ENCODE measurements at regions not wholly inside any gene's neighbourhood (a gene's known extent, or its start where the extent isn't known, plus 50 kb on each side); places are given as distances from the start of the nearest gene placed in this dataset.

GRCh38 chr6:119524410-119524809 lies 174.8 kb upstream of the MAN1A1 start:
- H3K4me1 ChIP-seq (ENCODE audit: control insufficient read depth, insufficient read depth, low read length), result peaks cover 6% of the 10 kb centered on the region

GRCh38 chr6:119523556-119523955 lies 174.0 kb upstream of the MAN1A1 start:
- Histone ChIP-seq H3K4me1 (ENCODE audit: control insufficient read depth, insufficient read depth, low read length) (peaks cover 6% of the 10 kb centered on the region), H3K4me3 (ENCODE audit: low read length) (no peak overlapping the region), H3K27me3 (ENCODE audit: control insufficient read depth, insufficient read depth, low read length) (no peaks in the 10 kb centered on the region), H3K9ac (ENCODE audit: low read length) (no peak overlapping the region), H3K27ac (ENCODE audit: low read depth, low read length) (no peak overlapping the region), H3K36me3 (ENCODE audit: control insufficient read depth, insufficient read depth, low read length) (no peaks in the 10 kb centered on the region)

More at GRCh38 chr6:119524410-119524809, 174.8 kb upstream of the MAN1A1 start:
- no peak overlapping the region for H3K27ac ChIP-seq (ENCODE audit: low read depth, low read length)
- no peak overlapping the region for H3K9ac ChIP-seq (ENCODE audit: low read length)
- no peak overlapping the region for H3K4me3 ChIP-seq (ENCODE audit: low read length)
- no peaks in the 10 kb centered on the region for H3K36me3 ChIP-seq (ENCODE audit: control insufficient read depth, insufficient read depth, low read length)
- H3K27me3 ChIP-seq (ENCODE audit: control insufficient read depth, insufficient read depth, low read length), result no peaks in the 10 kb centered on the region

- H3K27ac ChIP-seq (ENCODE audit: low read depth, low read length), result no peak overlapping the region
- H3K27me3 ChIP-seq (ENCODE audit: control insufficient read depth, insufficient read depth, low read length), result no peaks in the 10 kb centered on the region
- H3K4me3 ChIP-seq (ENCODE audit: low read length), result no peak overlapping the region
- no peak overlapping the region for H3K9ac ChIP-seq (ENCODE audit: low read length)
- no peaks in the 10 kb centered on the region for H3K4me1 ChIP-seq (ENCODE audit: control insufficient read depth, insufficient read depth, low read length)
- H3K36me3 ChIP-seq (ENCODE audit: control insufficient read depth, insufficient read depth, low read length), result no peaks in the 10 kb centered on the region
Measured at GRCh38 chr6:119521251-119521650, 171.7 kb upstream of the MAN1A1 start.

GRCh38 chr6:119517428-119517827 lies 167.9 kb upstream of the MAN1A1 start:
- H3K4me3 ChIP-seq (ENCODE audit: low read length), result no peak overlapping the region
- H3K4me1 ChIP-seq (ENCODE audit: control insufficient read depth, insufficient read depth, low read length), result no peaks in the 10 kb centered on the region
- H3K9ac ChIP-seq (ENCODE audit: low read length), result no peak overlapping the region
- no peak overlapping the region for H3K27ac ChIP-seq (ENCODE audit: low read depth, low read length)
- H3K36me3 ChIP-seq (ENCODE audit: control insufficient read depth, insufficient read depth, low read length), result no peaks in the 10 kb centered on the region
- no peaks in the 10 kb centered on the region for H3K27me3 ChIP-seq (ENCODE audit: control insufficient read depth, insufficient read depth, low read length)

GRCh38 chr6:119514345-119514744 lies 164.8 kb upstream of the MAN1A1 start:
- Histone ChIP-seq H3K27ac (ENCODE audit: low read depth, low read length) (no peak overlapping the region), H3K9ac (ENCODE audit: low read length) (no peak overlapping the region), H3K4me3 (ENCODE audit: low read length) (no peak overlapping the region), H3K36me3 (ENCODE audit: control insufficient read depth, insufficient read depth, low read length) (no peaks in the 10 kb centered on the region), H3K27me3 (ENCODE audit: control insufficient read depth, insufficient read depth, low read length) (no peaks in the 10 kb centered on the region), H3K4me1 (ENCODE audit: control insufficient read depth, insufficient read depth, low read length) (no peaks in the 10 kb centered on the region)

- Histone ChIP-seq H3K4me1 (ENCODE audit: control insufficient read depth, insufficient read depth, low read length) (no peaks in the 10 kb centered on the region), H3K4me3 (ENCODE audit: low read length) (no peak overlapping the region), H3K27me3 (ENCODE audit: control insufficient read depth, insufficient read depth, low read length) (no peaks in the 10 kb centered on the region), H3K9ac (ENCODE audit: low read length) (no peak overlapping the region), H3K36me3 (ENCODE audit: control insufficient read depth, insufficient read depth, low read length) (no peaks in the 10 kb centered on the region), H3K27ac (ENCODE audit: low read depth, low read length) (no peak overlapping the region)
Measured at GRCh38 chr6:119511024-119511423, 161.5 kb upstream of the MAN1A1 start.

GRCh38 chr6:119510246-119510645 lies 160.7 kb upstream of the MAN1A1 start:
- Histone ChIP-seq H3K36me3 (ENCODE audit: control insufficient read depth, insufficient read depth, low read length) (no peaks in the 10 kb centered on the region), H3K27ac (ENCODE audit: low read depth, low read length) (no peak overlapping the region), H3K9ac (ENCODE audit: low read length) (no peak overlapping the region), H3K27me3 (ENCODE audit: control insufficient read depth, insufficient read depth, low read length) (no peaks in the 10 kb centered on the region), H3K4me3 (ENCODE audit: low read length) (no peak overlapping the region), H3K4me1 (ENCODE audit: control insufficient read depth, insufficient read depth, low read length) (peaks cover 2% of the 10 kb centered on the region)

- Histone ChIP-seq H3K4me3 (ENCODE audit: low read length) (no peak overlapping the region), H3K36me3 (ENCODE audit: control insufficient read depth, insufficient read depth, low read length) (no peaks in the 10 kb centered on the region)
Measured at GRCh38 chr6:119506631-119507174, 157.1 kb upstream of the MAN1A1 start.

GRCh38 chr6:119501798-119502483 lies 152.4 kb upstream of the MAN1A1 start:
- no peaks in the 10 kb centered on the region for H3K36me3 ChIP-seq (ENCODE audit: control insufficient read depth, insufficient read depth, low read length)
- H3K4me1 ChIP-seq (ENCODE audit: control insufficient read depth, insufficient read depth, low read length), result peaks cover 2% of the 10 kb centered on the region
- no peaks in the 10 kb centered on the region for H3K27me3 ChIP-seq (ENCODE audit: control insufficient read depth, insufficient read depth, low read length)
- no peak overlapping the region for H3K9ac ChIP-seq (ENCODE audit: low read length)
- no peak overlapping the region for H3K4me3 ChIP-seq (ENCODE audit: low read length)
- H3K27ac ChIP-seq (ENCODE audit: low read depth, low read length), result no peak overlapping the region

More at GRCh38 chr6:119506631-119507174, 157.1 kb upstream of the MAN1A1 start:
- Histone ChIP-seq H3K4me1 (ENCODE audit: control insufficient read depth, insufficient read depth, low read length) (peaks cover 2% of the 10 kb centered on the region), H3K27me3 (ENCODE audit: control insufficient read depth, insufficient read depth, low read length) (no peaks in the 10 kb centered on the region), H3K27ac (ENCODE audit: low read depth, low read length) (no peak overlapping the region), H3K9ac (ENCODE audit: low read length) (no peak overlapping the region)

GRCh38 chr6:119499797-119500196 lies 150.2 kb upstream of the MAN1A1 start:
- Histone ChIP-seq H3K4me3 (ENCODE audit: low read length) (no peak overlapping the region), H3K27me3 (ENCODE audit: control insufficient read depth, insufficient read depth, low read length) (no peaks in the 10 kb centered on the region), H3K36me3 (ENCODE audit: control insufficient read depth, insufficient read depth, low read length) (no peaks in the 10 kb centered on the region), H3K4me1 (ENCODE audit: control insufficient read depth, insufficient read depth, low read length) (no peaks in the 10 kb centered on the region), H3K9ac (ENCODE audit: low read length) (no peak overlapping the region), H3K27ac (ENCODE audit: low read depth, low read length) (no peak overlapping the region)

GRCh38 chr6:119497988-119498727 lies 148.6 kb upstream of the MAN1A1 start:
- no peak overlapping the region for H3K4me3 ChIP-seq (ENCODE audit: low read length)
- no peaks in the 10 kb centered on the region for H3K36me3 ChIP-seq (ENCODE audit: control insufficient read depth, insufficient read depth, low read length)
- H3K27me3 ChIP-seq (ENCODE audit: control insufficient read depth, insufficient read depth, low read length), result no peaks in the 10 kb centered on the region
- no peaks in the 10 kb centered on the region for H3K4me1 ChIP-seq (ENCODE audit: control insufficient read depth, insufficient read depth, low read length)
- no peak overlapping the region for H3K9ac ChIP-seq (ENCODE audit: low read length)
- no peak overlapping the region for H3K27ac ChIP-seq (ENCODE audit: low read depth, low read length)

GRCh38 chr6:119495230-119495683 lies 145.7 kb upstream of the MAN1A1 start:
- no peaks in the 10 kb centered on the region for H3K4me1 ChIP-seq (ENCODE audit: control insufficient read depth, insufficient read depth, low read length)
- H3K9ac ChIP-seq (ENCODE audit: low read length), result no peak overlapping the region
- H3K4me3 ChIP-seq (ENCODE audit: low read length), result no peak overlapping the region
- no peaks in the 10 kb centered on the region for H3K27me3 ChIP-seq (ENCODE audit: control insufficient read depth, insufficient read depth, low read length)
- no peaks in the 10 kb centered on the region for H3K36me3 ChIP-seq (ENCODE audit: control insufficient read depth, insufficient read depth, low read length)
- no peak overlapping the region for H3K27ac ChIP-seq (ENCODE audit: low read depth, low read length)

Data from rectal smooth muscle tissue (tissue), 1 donor.